SK-N-MC (cell line): ENCODE measurements at regions not wholly inside any gene's neighbourhood (a gene's known extent, or its start where the extent isn't known, plus 50 kb on each side); places are given as distances from the start of the nearest gene placed in this dataset.

ENCODE experiments used
- EZH2 ChIP-seq: fragments of 200-600 bp; sonication (generic); IDR thresholded peaks from one replicate; pipeline ENCODE4 v1.6.1; 2017; ENCODE audit warnings: antibody characterized with exemption
- FOXP2 ChIP-seq: optimal IDR thresholded peaks from 2 replicates; pipeline ENCODE3; 2011; ENCODE audit warnings: mild to moderate bottlenecking, moderate library complexity; ENCODE audit not compliant: insufficient read depth; ENCODE audit errors: extremely low read length, control extremely low read depth
- POLR2AphosphoS5 ChIP-seq: IDR thresholded peaks from 2 replicates; pipeline ENCODE4 v1.6.1; 2012; ENCODE audit warnings: mild to moderate bottlenecking, low read depth, low read length, borderline replicate concordance

DNA sequence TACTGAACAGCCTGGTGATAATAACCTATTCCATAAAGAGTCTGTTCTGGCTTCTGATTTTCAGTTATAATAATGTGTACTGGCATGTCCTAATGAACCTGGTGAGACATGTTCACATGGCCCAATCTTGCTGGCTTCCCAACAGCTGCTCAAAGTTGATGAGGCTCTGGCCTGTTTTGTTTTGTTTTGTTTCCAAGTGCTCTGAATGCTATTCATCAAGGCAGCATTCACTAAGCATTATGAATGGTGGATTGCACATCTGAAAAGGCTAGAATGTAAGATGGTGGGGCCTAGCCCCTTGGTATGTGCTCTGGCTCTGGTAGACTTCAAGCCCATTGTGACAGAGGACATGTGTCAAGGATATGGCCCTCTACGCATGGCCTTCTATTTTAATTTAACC lies 388.5 kb downstream of the PSAT1 start:
- TF ChIP-seq POLR2AphosphoS5: no peak
- TF ChIP-seq EZH2: no peak
- no peak for TF ChIP-seq FOXP2
